Limb (tissue), 2 donors: ENCODE measurements at regions not wholly inside any gene's neighbourhood (a gene's known extent, or its start where the extent isn't known, plus 50 kb on each side); places are given as distances from the start of the nearest gene placed in this dataset.
A peak's percentile ranks its signal among the peaks of the same experiment; 100 is the strongest.
"Not testable (repeated sequence)": the region's sequence is repeated elsewhere in the genome, so short reads cannot be mapped to it uniquely, and the experiment has no call there.

Source experiments
- DNase-seq, 2 donors: peaks; one replicate each; pipeline ENCODE4 v3.0.0-alpha.2; 2016; ENCODE audit errors: extremely low spot score in 2 of 2

GRCh38 chr21:14321042-14321441, 61.9 kb downstream of the HSPA13 start:
- no peak for DNase-seq

- no peak for DNase-seq
These were observed 63.1 kb downstream of the HSPA13 start for GRCh38 chr21:14319805-14320204.

- no peak for DNase-seq
These were observed 64.4 kb downstream of the HSPA13 start for GRCh38 chr21:14318578-14318977.

- no peak for DNase-seq
These were observed 65.4 kb downstream of the HSPA13 start for GRCh38 chr21:14317507-14317906.

- DNase-seq = no peak
These were observed 69.6 kb downstream of the HSPA13 start for GRCh38 chr21:14313300-14313699.

- no peak for DNase-seq
These were observed 70.1 kb downstream of the HSPA13 start for GRCh38 chr21:14312871-14313270.

- DNase-seq = no peak
These were observed 74.7 kb downstream of the HSPA13 start for GRCh38 chr21:14308234-14308633.

- DNase-seq = peak in 1 of 2 donors; percentile 25
These were observed 76.6 kb downstream of the HSPA13 start for GRCh38 chr21:14306126-14306907.

GRCh38 chr21:14303731-14304488, 79.0 kb downstream of the HSPA13 start:
- no peak for DNase-seq

- DNase-seq = no peak
These were observed 82.9 kb downstream of the HSPA13 start for GRCh38 chr21:14300074-14300473.

GRCh38 chr21:14290576-14290975, 74.6 kb downstream of the RBM11 start:
- no peak for DNase-seq

GRCh38 chr21:14288922-14289321, 73.0 kb downstream of the RBM11 start:
- DNase-seq = no peak

GRCh38 chr21:14285147-14285761, 69.3 kb downstream of the RBM11 start:
- DNase-seq = no peak

- no peak for DNase-seq
These were observed 68.5 kb downstream of the RBM11 start for GRCh38 chr21:14284481-14284880.

- not testable (repeated sequence) for DNase-seq
These were observed 65.4 kb downstream of the RBM11 start for GRCh38 chr21:14281188-14281900.
